IgD-negative memory B cell (primary cell): ENCODE measurements at regions not wholly inside any gene's neighbourhood (a gene's known extent, or its start where the extent isn't known, plus 50 kb on each side); places are given as distances from the start of the nearest gene placed in this dataset.

Experiments
- H3K27ac Mint-ChIP-seq, 3 donors: one replicate each; pipeline ENCODE4 v1.8.0; 2020 to 2022; ENCODE audit warnings: mild to moderate bottlenecking in 3 of 3, mixed read lengths in 3 of 3, moderate library complexity in 1 of 3
- H3K27me3 Mint-ChIP-seq: one replicate; pipeline ENCODE4 v1.8.0; 2021; ENCODE audit warnings: mixed read lengths
- H3K36me3 Mint-ChIP-seq: one replicate; pipeline ENCODE4 v1.8.0; 2020; ENCODE audit warnings: mild to moderate bottlenecking, mixed read lengths
- H3K4me1 Mint-ChIP-seq, 3 donors: one replicate each; pipeline ENCODE4 v1.8.0; 2020 to 2022; ENCODE audit warnings: mixed read lengths in 3 of 3, mild to moderate bottlenecking in 1 of 3
- H3K4me3 Mint-ChIP-seq, 4 donors: one replicate each; pipeline ENCODE4 v1.8.0; 2020 to 2022; ENCODE audit warnings: mild to moderate bottlenecking in 4 of 4, mixed read lengths in 4 of 4, moderate library complexity in 3 of 4
- H3K9me3 Mint-ChIP-seq, 3 donors: one replicate each; pipeline ENCODE4 v1.8.0; 2020 to 2021; ENCODE audit warnings: mixed read lengths in 3 of 3, mild to moderate bottlenecking in 1 of 3

GRCh38 chr13:73492811-73493210, 434.0 kb downstream of the KLF5 start:
- Mint-ChIP-seq H3K27ac (no peak overlapping the region), H3K9me3 (peaks cover 0 to 6% (median 0%) of the 10 kb centered on the region in 3 donors)

GRCh38 chr13:73482556-73482955, 423.8 kb downstream of the KLF5 start:
- Mint-ChIP-seq H3K9me3 (peaks cover 0 to 1% (median 0%) of the 10 kb centered on the region in 3 donors), H3K4me1 (no peaks in the 10 kb centered on the region), H3K4me3 (no peak overlapping the region), H3K27ac (no peak overlapping the region), H3K36me3 (no peaks in the 10 kb centered on the region), H3K27me3 (peaks cover 4% of the 10 kb centered on the region)

More at GRCh38 chr13:73492811-73493210, 434.0 kb downstream of the KLF5 start:
- Mint-ChIP-seq H3K4me1 (no peaks in the 10 kb centered on the region), H3K36me3 (no peaks in the 10 kb centered on the region), H3K27me3 (no peaks in the 10 kb centered on the region), H3K4me3 (no peak overlapping the region)

- H3K4me3 Mint-ChIP-seq, result no peak overlapping the region
- no peak overlapping the region for H3K27ac Mint-ChIP-seq
- no peaks in the 10 kb centered on the region for H3K4me1 Mint-ChIP-seq
- H3K9me3 Mint-ChIP-seq, result peaks cover 0 to 1% (median 0%) of the 10 kb centered on the region in 3 donors
- H3K27me3 Mint-ChIP-seq, result peaks cover 4% of the 10 kb centered on the region
- H3K36me3 Mint-ChIP-seq, result no peaks in the 10 kb centered on the region
These were observed 423.2 kb downstream of the KLF5 start for GRCh38 chr13:73481886-73482445.

- no peak overlapping the region for H3K27ac Mint-ChIP-seq
- no peaks in the 10 kb centered on the region for H3K4me1 Mint-ChIP-seq
These were observed 422.2 kb downstream of the KLF5 start for GRCh38 chr13:73480779-73481559.

GRCh38 chr13:73479856-73480255, 421.1 kb downstream of the KLF5 start:
- Mint-ChIP-seq H3K9me3 (no peaks in the 10 kb centered on the region), H3K4me1 (no peaks in the 10 kb centered on the region), H3K36me3 (no peaks in the 10 kb centered on the region), H3K27ac (no peak overlapping the region), H3K27me3 (peaks cover 4% of the 10 kb centered on the region), H3K4me3 (no peak overlapping the region)

More at GRCh38 chr13:73480779-73481559, 422.2 kb downstream of the KLF5 start:
- Mint-ChIP-seq H3K9me3 (peaks cover 0 to 1% (median 0%) of the 10 kb centered on the region in 3 donors), H3K36me3 (no peaks in the 10 kb centered on the region), H3K27me3 (peaks cover 4% of the 10 kb centered on the region), H3K4me3 (no peak overlapping the region)

DNA sequence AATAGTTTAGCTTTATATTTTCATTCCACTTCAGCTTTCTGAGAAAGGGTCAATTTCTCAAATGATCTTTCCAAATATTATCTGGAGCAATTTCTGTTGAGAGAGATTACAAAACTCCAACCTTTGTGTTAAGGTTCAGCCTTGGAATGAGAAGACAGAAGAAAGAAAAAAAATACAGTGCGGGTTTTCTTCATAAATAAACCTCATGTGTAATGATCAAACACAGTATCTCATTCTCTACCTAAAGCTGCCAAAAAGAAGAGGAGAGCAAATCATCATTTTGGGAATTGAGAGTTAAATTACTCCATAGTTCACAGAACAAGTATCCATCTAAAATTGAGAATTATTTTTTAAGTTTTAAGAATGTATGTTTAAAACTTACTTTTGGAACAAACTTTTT, 420.5 kb downstream of the KLF5 start:
- Mint-ChIP-seq H3K36me3 (no peaks in the 10 kb centered on the region), H3K27me3 (peaks cover 4% of the 10 kb centered on the region), H3K4me1 (no peaks in the 10 kb centered on the region), H3K4me3 (no peak overlapping the region), H3K27ac (no peak overlapping the region), H3K9me3 (no peaks in the 10 kb centered on the region)

- Mint-ChIP-seq H3K4me1 (no peaks in the 10 kb centered on the region), H3K4me3 (no peak overlapping the region), H3K36me3 (no peaks in the 10 kb centered on the region), H3K27ac (no peak overlapping the region), H3K9me3 (no peaks in the 10 kb centered on the region), H3K27me3 (peaks cover 2% of the 10 kb centered on the region)
These were observed 418.6 kb downstream of the KLF5 start for GRCh38 chr13:73477441-73477840.

- no peaks in the 10 kb centered on the region for H3K36me3 Mint-ChIP-seq
- no peaks in the 10 kb centered on the region for H3K4me1 Mint-ChIP-seq
- peaks cover 0 to 4% (median 0%) of the 10 kb centered on the region in 3 donors for H3K9me3 Mint-ChIP-seq
- peaks cover 2% of the 10 kb centered on the region for H3K27me3 Mint-ChIP-seq
- H3K27ac Mint-ChIP-seq, result no peak overlapping the region
- H3K4me3 Mint-ChIP-seq, result no peak overlapping the region
These were observed 414.2 kb downstream of the KLF5 start for GRCh38 chr13:73473016-73473415.

GRCh38 chr13:73467125-73467524, 408.3 kb downstream of the KLF5 start:
- no peaks in the 10 kb centered on the region for H3K4me1 Mint-ChIP-seq
- no peaks in the 10 kb centered on the region for H3K36me3 Mint-ChIP-seq
- H3K4me3 Mint-ChIP-seq, result no peak overlapping the region
- H3K27ac Mint-ChIP-seq, result no peak overlapping the region
- H3K27me3 Mint-ChIP-seq, result no peaks in the 10 kb centered on the region
- peaks cover 0 to 4% (median 3%) of the 10 kb centered on the region in 3 donors for H3K9me3 Mint-ChIP-seq

DNA sequence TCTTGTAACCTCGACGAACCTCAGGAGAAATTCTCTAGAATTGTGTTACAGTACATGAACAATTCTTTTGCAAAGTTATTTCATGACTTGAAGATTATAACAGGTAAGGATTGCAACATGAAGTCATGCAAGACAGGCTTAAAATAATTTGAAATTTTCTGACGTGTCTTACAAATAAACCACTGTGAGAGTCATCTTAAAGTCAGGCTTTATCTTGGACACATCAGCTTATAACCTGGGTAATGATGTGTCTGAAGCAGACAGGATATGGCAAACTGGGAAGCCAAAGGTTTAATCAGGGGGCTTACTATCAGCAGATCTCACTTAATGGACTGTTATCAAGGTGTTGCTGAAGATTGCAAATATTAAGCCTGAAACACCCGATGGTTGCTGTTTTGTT, 407.8 kb downstream of the KLF5 start:
- Mint-ChIP-seq H3K9me3 (peaks cover 0 to 4% (median 3%) of the 10 kb centered on the region in 3 donors), H3K27me3 (no peaks in the 10 kb centered on the region), H3K4me3 (no peak overlapping the region), H3K36me3 (no peaks in the 10 kb centered on the region), H3K27ac (no peak overlapping the region), H3K4me1 (no peaks in the 10 kb centered on the region)

- no peaks in the 10 kb centered on the region for H3K36me3 Mint-ChIP-seq
- H3K4me1 Mint-ChIP-seq, result no peaks in the 10 kb centered on the region
- peaks cover 0 to 3% (median 0%) of the 10 kb centered on the region in 3 donors for H3K9me3 Mint-ChIP-seq
- no peak overlapping the region for H3K27ac Mint-ChIP-seq
- H3K4me3 Mint-ChIP-seq, result no peak overlapping the region
- no peaks in the 10 kb centered on the region for H3K27me3 Mint-ChIP-seq
These were observed 406.8 kb downstream of the KLF5 start for GRCh38 chr13:73465617-73465971.

GRCh38 chr13:73464758-73465616, 406.2 kb downstream of the KLF5 start:
- Mint-ChIP-seq H3K27me3 (no peaks in the 10 kb centered on the region), H3K4me1 (no peaks in the 10 kb centered on the region), H3K4me3 (no peak overlapping the region), H3K36me3 (no peaks in the 10 kb centered on the region), H3K9me3 (peaks cover 0 to 3% (median 0%) of the 10 kb centered on the region in 3 donors), H3K27ac (no peak overlapping the region)

- H3K27ac Mint-ChIP-seq, result no peak overlapping the region
- no peaks in the 10 kb centered on the region for H3K36me3 Mint-ChIP-seq
- peaks cover 2 to 15% (median 3%) of the 10 kb centered on the region in 3 donors for H3K9me3 Mint-ChIP-seq
- H3K27me3 Mint-ChIP-seq, result no peaks in the 10 kb centered on the region
- no peaks in the 10 kb centered on the region for H3K4me1 Mint-ChIP-seq
- H3K4me3 Mint-ChIP-seq, result no peak overlapping the region
These were observed 403.4 kb downstream of the KLF5 start for GRCh38 chr13:73462241-73462640.

DNA sequence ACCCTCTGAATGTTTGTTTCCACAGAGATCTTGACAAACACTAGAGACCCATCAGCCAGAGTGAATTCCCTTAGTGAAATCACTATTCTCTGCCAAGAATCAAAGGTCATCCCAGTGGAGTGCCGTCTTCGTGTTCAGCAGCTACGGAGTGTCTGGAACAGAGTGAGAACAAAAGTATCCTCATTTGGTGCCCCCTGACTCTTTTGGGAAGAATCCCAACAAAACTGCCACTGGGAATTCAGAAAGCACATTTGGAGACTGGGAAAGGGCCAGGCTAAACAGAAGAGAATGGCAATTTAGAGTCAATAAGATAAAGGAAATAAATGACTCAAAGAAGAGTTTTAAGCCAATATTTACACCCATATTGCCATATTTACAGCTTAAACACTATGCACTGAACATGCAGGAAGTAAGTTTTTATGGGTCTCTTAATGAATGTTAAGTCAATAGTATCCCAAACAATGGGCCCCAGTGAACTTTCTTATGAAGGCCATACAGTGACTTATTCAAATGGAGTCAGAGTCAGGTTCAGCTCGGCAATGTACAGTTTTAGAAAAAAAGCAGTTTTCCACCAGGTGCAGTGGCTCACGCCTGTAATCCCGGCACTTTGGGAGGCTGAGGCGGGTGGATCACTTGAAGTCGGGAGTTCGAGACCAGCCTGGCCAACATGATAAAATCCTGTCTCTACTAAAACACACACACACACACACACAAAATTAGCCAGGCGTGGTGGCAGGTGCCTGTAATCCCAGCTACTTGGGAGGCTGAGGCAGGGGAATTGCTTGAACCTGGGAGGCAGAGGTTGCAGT, 392.6 kb downstream of the KLF5 start:
- Mint-ChIP-seq H3K36me3 (peaks cover 2% of the 10 kb centered on the region), H3K27me3 (no peaks in the 10 kb centered on the region), H3K9me3 (peaks cover 2 to 4% (median 4%) of the 10 kb centered on the region in 3 donors), H3K4me3 (no peak overlapping the region), H3K27ac (no peak overlapping the region), H3K4me1 (no peaks in the 10 kb centered on the region)
